Right renal pelvis (tissue), 4 donors: ENCODE measurements at regions not wholly inside any gene's neighbourhood (a gene's known extent, or its start where the extent isn't known, plus 50 kb on each side); places are given as distances from the start of the nearest gene placed in this dataset.

Source experiments
- DNase-seq, 4 donors: peaks; one replicate each; pipeline ENCODE4 v3.0.0-alpha.2; 2013; ENCODE audit warnings: low read depth in 4 of 4, low spot score in 3 of 4, missing footprints in 1 of 4

GRCh38 chr1:222370913-222371675 is 176.8 kb downstream of the HHIPL2 start:
- DNase-seq: no peak

- no peak for DNase-seq
These were observed 177.6 kb downstream of the HHIPL2 start for GRCh38 chr1:222370081-222370912.

GRCh38 chr1:222369148-222369547 is 178.8 kb downstream of the HHIPL2 start:
- no peak for DNase-seq

- DNase-seq: no peak
These were observed 189.8 kb downstream of the HHIPL2 start for GRCh38 chr1:222358100-222358499.

- no peak for DNase-seq
These were observed 190.7 kb downstream of the HHIPL2 start for GRCh38 chr1:222357252-222357651.

- no peak for DNase-seq
These were observed 200.3 kb downstream of the HHIPL2 start for GRCh38 chr1:222347627-222348026.

GRCh38 chr1:222346955-222347354 is 200.9 kb downstream of the HHIPL2 start:
- no peak for DNase-seq

GRCh38 chr1:222339376-222339947 is 208.4 kb downstream of the HHIPL2 start:
- DNase-seq: no peak

- DNase-seq: no peak
These were observed 212.3 kb downstream of the HHIPL2 start for GRCh38 chr1:222335586-222335985.

GRCh38 chr1:222334026-222334680 is 213.8 kb downstream of the HHIPL2 start:
- DNase-seq: no peak

GRCh38 chr1:222331765-222332164 is 216.1 kb downstream of the HHIPL2 start:
- no peak for DNase-seq

GRCh38 chr1:222331340-222331739 is 216.6 kb downstream of the HHIPL2 start:
- DNase-seq: no peak

- no peak for DNase-seq
These were observed 218.3 kb downstream of the HHIPL2 start for GRCh38 chr1:222329493-222330045.

- no peak for DNase-seq
These were observed 221.2 kb downstream of the HHIPL2 start for GRCh38 chr1:222326710-222327036.

- DNase-seq: no peak
These were observed 221.7 kb downstream of the HHIPL2 start for GRCh38 chr1:222326006-222326709.

- DNase-seq: no peak
These were observed 222.4 kb downstream of the HHIPL2 start for GRCh38 chr1:222325506-222325905.

GRCh38 chr1:222314839-222315238 is 233.1 kb downstream of the HHIPL2 start:
- DNase-seq: no peak

GRCh38 chr1:222310836-222311235 is 237.1 kb downstream of the HHIPL2 start:
- no peak for DNase-seq

- no peak for DNase-seq
These were observed 240.3 kb downstream of the HHIPL2 start for GRCh38 chr1:222307621-222308020.

- DNase-seq: no peak
These were observed 241.4 kb downstream of the HHIPL2 start for GRCh38 chr1:222306512-222306911.
